GM23338 (cell line): ENCODE measurements at regions not wholly inside any gene's neighbourhood (a gene's known extent, or its start where the extent isn't known, plus 50 kb on each side); places are given as distances from the start of the nearest gene placed in this dataset.

ENCODE experiments used
- ATAC-seq: fragments of 200-7000 bp; cut with Tn5 transposase; 3 replicates; pipeline ENCODE4 v1.9.1; 2020
- DNase-seq: peaks from one replicate; pipeline ENCODE4 v3.0.0-alpha.2; 2015; ENCODE audit warnings: low spot score
- H2AFZ ChIP-seq: fragments of 200-600 bp; sonication (generic); 2 replicates; pipeline ENCODE4 v1.8.0; 2016; ENCODE audit warnings: antibody characterized with exemption, mild to moderate bottlenecking, moderate library complexity
- H3F3A ChIP-seq: fragments of 200-600 bp; sonication (generic); replicated peaks from 2 replicates; pipeline ENCODE4 v1.8.0; 2017; ENCODE audit warnings: antibody characterized with exemption, mixed run types, low read depth
- H3K27ac ChIP-seq: fragments of 200-600 bp; sonication (generic); 2 replicates; pipeline ENCODE4 v1.6.1; 2016; ENCODE audit warnings: low read depth
- H3K27me3 ChIP-seq: fragments of 200-600 bp; sonication (generic); 2 replicates; pipeline ENCODE4 v1.8.0; 2016; ENCODE audit warnings: mild to moderate bottlenecking, mixed run types, moderate library complexity; ENCODE audit not compliant: insufficient read depth
- H3K36me3 ChIP-seq: fragments of 200-600 bp; sonication (generic); 2 replicates; pipeline ENCODE4 v1.8.0; 2016; ENCODE audit warnings: mild to moderate bottlenecking; ENCODE audit not compliant: insufficient read depth
- H3K4me1 ChIP-seq: fragments of 200-600 bp; sonication (generic); 2 replicates; pipeline ENCODE4 v1.8.0; 2016; ENCODE audit warnings: mild to moderate bottlenecking, moderate library complexity; ENCODE audit not compliant: insufficient read depth
- H3K4me2 ChIP-seq: fragments of 200-600 bp; sonication (generic); 2 replicates; pipeline ENCODE4 v1.7.1; 2017; ENCODE audit warnings: mixed run types
- H3K4me3 ChIP-seq: fragments of 200-600 bp; sonication (generic); 2 replicates; pipeline ENCODE4 v1.6.1; 2016; ENCODE audit warnings: mixed run types
- H3K79me2 ChIP-seq: fragments of 200-600 bp; sonication (generic); replicated peaks from 2 replicates; pipeline ENCODE4 v1.8.0; 2017; ENCODE audit warnings: mild to moderate bottlenecking; ENCODE audit not compliant: insufficient read depth
- H3K9me2 ChIP-seq: fragments of 200-600 bp; sonication (generic); 2 replicates; pipeline ENCODE4 v1.8.0; 2017; ENCODE audit not compliant: insufficient read depth
- H4K20me1 ChIP-seq: fragments of 200-600 bp; sonication (generic); replicated peaks from 2 replicates; pipeline ENCODE4 v1.8.0; 2017; ENCODE audit warnings: mild to moderate bottlenecking; ENCODE audit not compliant: insufficient read depth
- H3K27ac Mint-ChIP-seq: 2 replicates; pipeline ENCODE4 v1.8.0; 2020; ENCODE audit warnings: inconsistent platforms, mild to moderate bottlenecking, moderate library complexity, mixed read lengths
- H3K27me3 Mint-ChIP-seq: 3 replicates; pipeline ENCODE4 v1.8.0; 2022; ENCODE audit warnings: low read depth, mild to moderate bottlenecking, moderate library complexity, mixed read lengths, inconsistent platforms; ENCODE audit not compliant: insufficient read depth, poor library complexity
- H3K36me3 Mint-ChIP-seq: 3 replicates; pipeline ENCODE4 v1.8.0; 2021; ENCODE audit warnings: low read depth, mild to moderate bottlenecking, inconsistent platforms, moderate library complexity, mixed read lengths
- H3K4me1 Mint-ChIP-seq: 3 replicates; pipeline ENCODE4 v1.8.0; 2020; ENCODE audit warnings: mild to moderate bottlenecking, inconsistent platforms, mixed read lengths
- H3K4me3 Mint-ChIP-seq: 3 replicates; pipeline ENCODE4 v1.8.0; 2021; ENCODE audit warnings: moderate library complexity, mild to moderate bottlenecking, inconsistent platforms, mixed read lengths
- H3K9me3 Mint-ChIP-seq: 3 replicates; pipeline ENCODE4 v1.8.0; 2020; ENCODE audit warnings: moderate library complexity, mild to moderate bottlenecking, inconsistent platforms, mixed read lengths
- CREB1 ChIP-seq: fragments of 250-450 bp; sonication (Bioruptor Pico); IDR thresholded peaks from 2 replicates; pipeline ENCODE4 v1.5.0; 2020; ENCODE audit warnings: low read depth, mild to moderate bottlenecking, moderate library complexity
- JUNB ChIP-seq: IDR thresholded peaks from one replicate; pipeline ENCODE4 v1.6.1; 2016; ENCODE audit warnings: antibody characterized with exemption; ENCODE audit not compliant: unreplicated experiment
- NANOG ChIP-seq: IDR thresholded peaks from 2 replicates; pipeline ENCODE4 v1.6.1; 2016; ENCODE audit warnings: antibody characterized with exemption, borderline replicate concordance
- STAT1 ChIP-seq: IDR thresholded peaks from one replicate; pipeline ENCODE4 v1.6.1; 2016; ENCODE audit warnings: antibody characterized with exemption; ENCODE audit not compliant: unreplicated experiment
- TF ChIP-seq, protein P1 (sequence below): fragments of 250-450 bp; sonication (Bioruptor Pico); IDR thresholded peaks from 2 replicates; pipeline ENCODE4 v1.5.0; 2020; ENCODE audit warnings: mild to moderate bottlenecking, moderate library complexity
- TF ChIP-seq, protein P2 (sequence below), 2 experiments: fragments of 200-600 bp in 1 of 2; sonication (generic) in 1 of 2; conservative IDR thresholded peaks; 2 replicates each; pipeline versions ENCODE4 v1.5.1 to v1.6.1; 2016 to 2017; ENCODE audit warnings: antibody characterized with exemption in 2 of 2, low read depth in 2 of 2, mild to moderate bottlenecking in 2 of 2, moderate library complexity in 1 of 2

DNA sequence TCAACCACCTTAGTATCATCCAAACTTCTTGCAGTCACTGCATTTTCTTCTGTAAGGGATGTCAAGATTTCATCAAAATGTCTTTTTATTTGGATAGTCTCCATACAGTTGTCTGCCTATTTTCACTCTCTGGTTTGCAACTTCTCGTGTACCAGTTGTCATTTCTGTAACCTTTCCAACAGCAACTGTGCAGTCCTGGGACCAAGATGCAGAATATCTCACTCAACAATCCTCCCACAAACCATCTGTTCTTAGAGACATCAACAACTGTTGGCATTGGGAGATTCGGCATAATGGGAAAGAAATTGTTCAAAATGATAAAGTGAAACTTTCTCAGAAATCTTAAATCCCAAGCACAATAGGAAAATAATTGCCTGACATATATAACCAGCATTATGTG is 933.6 kb upstream of the SLC39A10 start (continued):
- TF ChIP-seq, protein P1, sequence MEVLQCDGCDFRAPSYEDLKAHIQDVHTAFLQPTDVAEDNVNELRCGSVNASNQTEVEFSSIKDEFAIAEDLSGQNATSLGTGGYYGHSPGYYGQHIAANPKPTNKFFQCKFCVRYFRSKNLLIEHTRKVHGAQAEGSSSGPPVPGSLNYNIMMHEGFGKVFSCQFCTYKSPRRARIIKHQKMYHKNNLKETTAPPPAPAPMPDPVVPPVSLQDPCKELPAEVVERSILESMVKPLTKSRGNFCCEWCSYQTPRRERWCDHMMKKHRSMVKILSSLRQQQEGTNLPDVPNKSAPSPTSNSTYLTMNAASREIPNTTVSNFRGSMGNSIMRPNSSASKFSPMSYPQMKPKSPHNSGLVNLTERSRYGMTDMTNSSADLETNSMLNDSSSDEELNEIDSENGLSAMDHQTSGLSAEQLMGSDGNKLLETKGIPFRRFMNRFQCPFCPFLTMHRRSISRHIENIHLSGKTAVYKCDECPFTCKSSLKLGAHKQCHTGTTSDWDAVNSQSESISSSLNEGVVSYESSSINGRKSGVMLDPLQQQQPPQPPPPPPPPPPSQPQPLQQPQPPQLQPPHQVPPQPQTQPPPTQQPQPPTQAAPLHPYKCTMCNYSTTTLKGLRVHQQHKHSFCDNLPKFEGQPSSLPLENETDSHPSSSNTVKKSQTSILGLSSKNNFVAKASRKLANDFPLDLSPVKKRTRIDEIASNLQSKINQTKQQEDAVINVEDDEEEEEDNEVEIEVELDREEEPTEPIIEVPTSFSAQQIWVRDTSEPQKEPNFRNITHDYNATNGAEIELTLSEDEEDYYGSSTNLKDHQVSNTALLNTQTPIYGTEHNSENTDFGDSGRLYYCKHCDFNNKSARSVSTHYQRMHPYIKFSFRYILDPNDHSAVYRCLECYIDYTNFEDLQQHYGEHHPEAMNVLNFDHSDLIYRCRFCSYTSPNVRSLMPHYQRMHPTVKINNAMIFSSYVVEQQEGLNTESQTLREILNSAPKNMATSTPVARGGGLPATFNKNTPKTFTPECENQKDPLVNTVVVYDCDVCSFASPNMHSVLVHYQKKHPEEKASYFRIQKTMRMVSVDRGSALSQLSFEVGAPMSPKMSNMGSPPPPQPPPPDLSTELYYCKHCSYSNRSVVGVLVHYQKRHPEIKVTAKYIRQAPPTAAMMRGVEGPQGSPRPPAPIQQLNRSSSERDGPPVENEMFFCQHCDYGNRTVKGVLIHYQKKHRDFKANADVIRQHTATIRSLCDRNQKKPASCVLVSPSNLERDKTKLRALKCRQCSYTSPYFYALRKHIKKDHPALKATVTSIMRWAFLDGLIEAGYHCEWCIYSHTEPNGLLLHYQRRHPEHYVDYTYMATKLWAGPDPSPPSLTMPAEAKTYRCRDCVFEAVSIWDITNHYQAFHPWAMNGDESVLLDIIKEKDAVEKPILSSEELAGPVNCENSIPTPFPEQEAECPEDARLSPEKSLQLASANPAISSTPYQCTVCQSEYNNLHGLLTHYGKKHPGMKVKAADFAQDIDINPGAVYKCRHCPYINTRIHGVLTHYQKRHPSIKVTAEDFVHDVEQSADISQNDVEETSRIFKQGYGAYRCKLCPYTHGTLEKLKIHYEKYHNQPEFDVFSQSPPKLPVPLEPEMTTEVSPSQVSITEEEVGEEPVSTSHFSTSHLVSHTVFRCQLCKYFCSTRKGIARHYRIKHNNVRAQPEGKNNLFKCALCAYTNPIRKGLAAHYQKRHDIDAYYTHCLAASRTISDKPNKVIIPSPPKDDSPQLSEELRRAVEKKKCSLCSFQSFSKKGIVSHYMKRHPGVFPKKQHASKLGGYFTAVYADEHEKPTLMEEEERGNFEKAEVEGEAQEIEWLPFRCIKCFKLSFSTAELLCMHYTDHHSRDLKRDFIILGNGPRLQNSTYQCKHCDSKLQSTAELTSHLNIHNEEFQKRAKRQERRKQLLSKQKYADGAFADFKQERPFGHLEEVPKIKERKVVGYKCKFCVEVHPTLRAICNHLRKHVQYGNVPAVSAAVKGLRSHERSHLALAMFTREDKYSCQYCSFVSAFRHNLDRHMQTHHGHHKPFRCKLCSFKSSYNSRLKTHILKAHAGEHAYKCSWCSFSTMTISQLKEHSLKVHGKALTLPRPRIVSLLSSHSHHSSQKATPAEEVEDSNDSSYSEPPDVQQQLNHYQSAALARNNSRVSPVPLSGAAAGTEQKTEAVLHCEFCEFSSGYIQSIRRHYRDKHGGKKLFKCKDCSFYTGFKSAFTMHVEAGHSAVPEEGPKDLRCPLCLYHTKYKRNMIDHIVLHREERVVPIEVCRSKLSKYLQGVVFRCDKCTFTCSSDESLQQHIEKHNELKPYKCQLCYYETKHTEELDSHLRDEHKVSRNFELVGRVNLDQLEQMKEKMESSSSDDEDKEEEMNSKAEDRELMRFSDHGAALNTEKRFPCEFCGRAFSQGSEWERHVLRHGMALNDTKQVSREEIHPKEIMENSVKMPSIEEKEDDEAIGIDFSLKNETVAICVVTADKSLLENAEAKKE (CRISPR knock-in tag): no peak
- TF ChIP-seq NANOG: no peak
- TF ChIP-seq STAT1: no peak
- no peak for TF ChIP-seq JUNB

DNA sequence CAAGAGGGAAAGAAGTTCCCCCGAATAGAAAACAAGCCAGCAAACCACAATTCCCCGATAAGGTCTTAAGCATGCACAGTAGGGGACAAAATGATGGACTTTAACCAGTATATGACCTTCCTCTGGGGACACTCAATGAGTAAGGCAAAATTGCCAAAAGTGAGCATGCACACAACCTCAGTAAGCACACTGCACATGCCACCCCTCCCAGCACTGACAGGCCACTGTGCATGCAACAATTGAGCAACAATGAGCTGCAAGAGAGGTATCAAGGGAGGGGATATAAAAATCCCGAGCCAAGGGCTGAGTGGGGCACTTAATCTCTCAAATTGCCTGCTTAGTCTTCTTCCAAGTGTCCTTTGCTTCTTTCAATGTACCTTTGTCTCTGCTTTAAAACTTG is 935.8 kb upstream of the SLC39A10 start:
- H3K4me1 ChIP-seq: no peaks in the 10 kb centered on the region
- H2AFZ ChIP-seq: no peak overlapping the region
- no peak overlapping the region for H3K4me3 Mint-ChIP-seq
- no peaks in the 10 kb centered on the region for H3K27me3 ChIP-seq
- no peak for TF ChIP-seq STAT1
- TF ChIP-seq, protein P2, sequence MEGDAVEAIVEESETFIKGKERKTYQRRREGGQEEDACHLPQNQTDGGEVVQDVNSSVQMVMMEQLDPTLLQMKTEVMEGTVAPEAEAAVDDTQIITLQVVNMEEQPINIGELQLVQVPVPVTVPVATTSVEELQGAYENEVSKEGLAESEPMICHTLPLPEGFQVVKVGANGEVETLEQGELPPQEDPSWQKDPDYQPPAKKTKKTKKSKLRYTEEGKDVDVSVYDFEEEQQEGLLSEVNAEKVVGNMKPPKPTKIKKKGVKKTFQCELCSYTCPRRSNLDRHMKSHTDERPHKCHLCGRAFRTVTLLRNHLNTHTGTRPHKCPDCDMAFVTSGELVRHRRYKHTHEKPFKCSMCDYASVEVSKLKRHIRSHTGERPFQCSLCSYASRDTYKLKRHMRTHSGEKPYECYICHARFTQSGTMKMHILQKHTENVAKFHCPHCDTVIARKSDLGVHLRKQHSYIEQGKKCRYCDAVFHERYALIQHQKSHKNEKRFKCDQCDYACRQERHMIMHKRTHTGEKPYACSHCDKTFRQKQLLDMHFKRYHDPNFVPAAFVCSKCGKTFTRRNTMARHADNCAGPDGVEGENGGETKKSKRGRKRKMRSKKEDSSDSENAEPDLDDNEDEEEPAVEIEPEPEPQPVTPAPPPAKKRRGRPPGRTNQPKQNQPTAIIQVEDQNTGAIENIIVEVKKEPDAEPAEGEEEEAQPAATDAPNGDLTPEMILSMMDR (conservative IDR thresholded peaks at IDR 0.05; ENCODE audit: low read depth in 2 of 2): no peak
- no peak for TF ChIP-seq CREB1 (CRISPR knock-in tag)
- H3K36me3 Mint-ChIP-seq: no peaks in the 10 kb centered on the region
- no peaks in the 10 kb centered on the region for H3K9me3 Mint-ChIP-seq
- no peaks in the 10 kb centered on the region for H3F3A ChIP-seq
- H3K36me3 ChIP-seq: no peaks in the 10 kb centered on the region
- H3K79me2 ChIP-seq: no peaks in the 10 kb centered on the region
- no peak overlapping the region; the same call in 1 of the 2 replicates for H3K27ac Mint-ChIP-seq
- ATAC-seq: no peak
- no peak overlapping the region for H3K4me2 ChIP-seq
- no peaks in the 10 kb centered on the region for H3K9me2 ChIP-seq
- H4K20me1 ChIP-seq: no peaks in the 10 kb centered on the region
- H3K27me3 Mint-ChIP-seq: no peaks in the 10 kb centered on the region
- no peak overlapping the region for H3K27ac ChIP-seq
- DNase-seq: no peak
- H3K4me1 Mint-ChIP-seq: no peaks in the 10 kb centered on the region
- no peak overlapping the region for H3K4me3 ChIP-seq
